ENCODE measurements at regions not wholly inside any gene's neighbourhood (a gene's known extent, or its start where the extent isn't known, plus 50 kb on each side); places are given as distances from the start of the nearest gene placed in this dataset.

- TF ChIP-seq YY1 (IDR thresholded peaks at IDR 0.05; ENCODE audit: low read depth), result no peak
- TF ChIP-seq ZBTB7A (IDR thresholded peaks at IDR 0.05; ENCODE audit: low read depth), result no peak
- TF ChIP-seq EGR1 (IDR thresholded peaks at IDR 0.05), result no peak
- no peak for TF ChIP-seq TAF1 (IDR thresholded peaks at IDR 0.05; ENCODE audit: low read depth)
- TF ChIP-seq CEBPB (IDR thresholded peaks at IDR 0.05), result no peak
- no peak for TF ChIP-seq NFIC (IDR thresholded peaks at IDR 0.05)
- TF ChIP-seq CREB1 (IDR thresholded peaks at IDR 0.05; ENCODE audit: low read depth), result no peak
- TF ChIP-seq MAX (IDR thresholded peaks at IDR 0.05), result no peak
- no peak for TF ChIP-seq TCF12 (IDR thresholded peaks at IDR 0.05; ENCODE audit: low read depth)
- TF ChIP-seq EP300 (IDR thresholded peaks at IDR 0.05; ENCODE audit: borderline replicate concordance), result no peak
- TF ChIP-seq RAD21 (IDR thresholded peaks at IDR 0.05; ENCODE audit: low read depth), result no peak
- no peak for TF ChIP-seq TEAD4 (IDR thresholded peaks at IDR 0.05)
- no peak for TF ChIP-seq REST (IDR thresholded peaks at IDR 0.05; ENCODE audit: low read depth)
These were observed 506.4 kb downstream of the PRKD1 start for GRCh38 chr14:29421156-29421728.
